ENCODE measurements at regions not wholly inside any gene's neighbourhood (a gene's known extent, or its start where the extent isn't known, plus 50 kb on each side); places are given as distances from the start of the nearest gene placed in this dataset.
"Not testable (repeated sequence)": the region's sequence is repeated elsewhere in the genome, so short reads cannot be mapped to it uniquely, and the experiment has no call there.

DNA sequence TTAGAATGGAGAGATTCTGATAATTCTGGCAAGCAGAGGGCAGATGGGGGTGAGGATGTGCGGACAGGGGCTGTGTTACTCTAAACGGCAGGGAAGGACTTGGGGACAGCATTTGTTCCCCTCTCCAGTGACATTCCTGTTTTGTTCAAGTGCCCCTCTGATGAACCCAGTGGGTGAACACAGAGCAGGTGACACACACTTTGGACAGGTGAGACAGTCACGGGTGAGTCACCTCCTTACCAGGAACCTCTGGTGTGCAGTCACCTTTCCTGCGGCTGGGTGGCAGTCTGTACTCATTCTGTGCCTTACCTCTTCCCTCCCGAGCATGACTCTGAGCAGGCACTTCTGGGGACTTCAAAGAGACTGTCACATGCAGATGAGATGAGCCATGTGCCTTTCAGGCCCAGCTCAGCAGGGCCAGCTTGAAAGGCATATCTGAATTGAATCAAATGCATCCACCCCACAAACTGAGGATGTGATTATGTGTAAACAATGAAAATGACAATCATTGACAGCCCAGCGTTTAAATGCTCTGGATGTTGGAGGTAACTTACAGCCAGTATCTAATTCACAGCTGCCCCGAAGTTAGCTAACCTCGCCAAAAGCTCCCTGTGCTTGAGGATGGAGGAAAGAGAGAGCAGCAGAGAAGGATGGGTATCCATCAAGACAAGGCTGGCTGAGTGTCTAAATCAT is 362.4 kb downstream of the BCL2L11 start:
- not testable (repeated sequence) for DNase-seq

DNA sequence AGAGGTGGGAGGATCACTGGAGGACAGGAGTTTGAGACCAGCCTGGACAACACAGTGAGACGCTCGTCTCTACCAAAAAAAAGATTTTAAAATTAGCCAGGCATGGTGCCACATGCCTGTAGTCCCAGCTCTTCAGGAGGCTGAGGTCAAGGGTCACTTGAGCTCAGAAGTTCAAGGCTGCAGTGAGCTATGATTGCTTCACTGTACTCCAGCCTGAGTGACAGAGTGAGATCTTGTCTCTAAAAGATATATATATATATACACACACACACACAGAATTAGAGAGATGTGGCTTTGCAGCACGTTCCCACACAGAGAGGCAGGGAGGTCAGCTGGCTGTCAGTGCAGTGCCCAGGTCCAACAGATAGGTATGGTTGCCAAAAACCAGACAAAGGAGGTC is 363.4 kb downstream of the BCL2L11 start:
- DNase-seq = not testable (repeated sequence)

GRCh38 chr2:111485895-111486294 is 365.2 kb downstream of the BCL2L11 start:
- DNase-seq = not testable (repeated sequence)

DNA sequence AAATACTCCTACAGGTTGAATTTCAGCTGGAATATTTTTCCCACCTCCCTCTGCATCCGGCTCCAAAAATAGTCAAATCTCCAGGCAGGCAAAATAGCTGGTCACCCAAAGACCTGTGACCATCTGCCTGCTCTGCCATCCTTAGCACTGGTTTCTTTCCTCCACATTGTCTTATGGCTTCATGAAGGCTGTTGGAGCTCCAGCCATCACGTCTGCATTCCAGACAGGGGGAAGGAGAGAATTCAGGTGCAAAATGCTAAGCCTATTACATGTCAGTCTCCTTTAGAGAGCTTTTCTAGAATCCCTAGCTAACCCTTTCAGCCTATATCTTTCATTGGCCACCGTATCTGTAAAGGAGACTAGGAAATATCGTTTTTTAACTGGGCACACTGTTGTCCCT is 367.7 kb downstream of the BCL2L11 start:
- not testable (repeated sequence) for DNase-seq

- not testable (repeated sequence) for DNase-seq
These were observed 368.7 kb downstream of the BCL2L11 start for GRCh38 chr2:111489460-111489859.

GRCh38 chr2:111491181-111491580 is 370.5 kb downstream of the BCL2L11 start:
- not testable (repeated sequence) for DNase-seq

GRCh38 chr2:111491614-111492013 is 370.9 kb downstream of the BCL2L11 start:
- DNase-seq = not testable (repeated sequence)

GRCh38 chr2:111492995-111493719 is 372.4 kb downstream of the BCL2L11 start:
- DNase-seq = not testable (repeated sequence)

GRCh38 chr2:111493720-111494078 is 373.0 kb downstream of the BCL2L11 start:
- not testable (repeated sequence) for DNase-seq

- DNase-seq = not testable (repeated sequence)
These were observed 373.7 kb downstream of the BCL2L11 start for GRCh38 chr2:111494288-111494980.

GRCh38 chr2:111494981-111495315 is 374.2 kb downstream of the BCL2L11 start:
- DNase-seq = not testable (repeated sequence)

GRCh38 chr2:111495636-111496035 is 374.9 kb downstream of the BCL2L11 start:
- DNase-seq = not testable (repeated sequence)

DNA sequence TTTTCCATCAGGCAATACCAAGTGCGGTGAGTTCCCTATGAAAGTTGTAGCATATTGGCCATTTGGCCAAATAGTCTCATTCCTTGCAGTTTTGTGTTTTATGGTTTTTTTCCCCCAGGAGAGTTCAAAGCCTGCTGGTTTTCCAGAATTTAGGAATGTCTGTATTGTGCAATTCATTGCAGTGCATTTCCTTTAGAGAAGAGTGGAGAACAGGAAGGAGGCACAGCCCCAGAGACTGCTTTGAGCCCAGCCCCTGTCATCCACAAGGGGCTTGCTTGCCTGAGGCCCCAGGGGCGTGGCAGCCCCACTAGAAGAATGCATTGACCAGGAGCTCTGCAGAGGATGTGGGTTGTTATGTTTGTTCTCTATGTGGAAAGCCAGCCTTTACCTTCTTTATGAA is 375.5 kb downstream of the BCL2L11 start:
- not testable (repeated sequence) for DNase-seq

DNA sequence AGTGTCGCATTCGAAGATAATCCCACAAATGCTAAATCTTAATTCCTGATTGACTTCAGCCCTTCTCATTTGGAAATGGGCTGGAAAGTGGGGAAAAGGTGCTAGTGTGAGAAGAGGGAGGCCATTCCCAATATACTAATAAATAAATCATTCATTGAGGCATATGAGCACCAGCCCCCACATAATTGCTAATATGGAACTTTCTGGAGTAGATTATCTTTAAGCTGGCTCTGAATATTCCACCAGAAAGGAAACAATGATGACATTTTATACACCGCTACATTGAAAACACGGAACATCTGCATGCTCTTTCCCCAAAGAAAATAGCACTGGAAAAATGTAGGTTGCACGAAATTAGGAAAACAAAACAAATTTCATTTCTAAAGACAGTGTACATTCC is 376.1 kb downstream of the BCL2L11 start:
- not testable (repeated sequence) for DNase-seq

DNA sequence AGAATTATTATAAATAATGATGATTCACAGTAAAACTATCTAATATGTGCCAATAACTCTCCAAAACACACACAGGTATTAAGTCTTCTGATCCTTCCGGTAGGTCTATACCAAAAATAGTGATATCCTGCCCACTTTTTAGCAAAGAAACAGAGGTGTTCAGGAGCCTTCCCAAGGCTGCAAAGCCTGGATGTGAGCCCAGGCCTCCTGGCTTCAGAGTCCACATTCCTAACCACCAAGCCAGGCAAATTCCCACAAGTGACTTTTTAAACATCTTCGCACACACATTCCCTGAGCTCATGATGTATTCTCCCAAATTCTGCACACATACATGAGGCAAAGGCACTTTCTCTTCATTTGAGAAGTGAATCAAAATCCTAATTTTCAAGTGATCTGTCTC is 376.6 kb downstream of the BCL2L11 start:
- DNase-seq = not testable (repeated sequence)

DNA sequence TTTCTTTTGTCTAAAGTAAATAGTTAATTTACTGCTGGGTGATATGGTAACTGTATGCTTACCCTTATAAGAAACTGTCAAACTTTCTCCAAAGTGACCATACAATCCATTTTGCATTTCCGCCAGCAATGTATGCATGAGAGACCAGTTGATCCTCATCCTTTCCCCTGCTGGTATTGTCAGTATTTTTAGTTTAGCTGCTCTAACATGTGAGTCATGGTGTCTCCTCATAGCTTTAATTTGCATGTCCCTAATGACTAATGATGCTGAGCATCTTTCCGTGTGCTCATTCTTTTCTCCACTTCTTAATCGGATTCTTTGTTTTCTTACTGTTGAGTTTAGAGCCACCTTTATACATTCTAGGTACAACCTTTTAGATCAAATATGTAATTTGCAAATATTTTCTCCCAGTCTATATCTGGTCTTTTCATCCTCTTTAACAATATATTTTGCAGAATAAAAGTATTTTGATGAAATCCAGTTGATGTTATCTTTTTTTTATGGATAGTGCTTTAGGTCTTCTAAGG is 379.9 kb downstream of the BCL2L11 start:
- DNase-seq = not testable (repeated sequence)

GRCh38 chr2:111503844-111504570 is 380.0 kb downstream of the ANAPC1 start:
- not testable (repeated sequence) for DNase-seq

- DNase-seq = not testable (repeated sequence)
These were observed 379.4 kb downstream of the ANAPC1 start for GRCh38 chr2:111504571-111504942.

GRCh38 chr2:111505267-111505666 is 378.7 kb downstream of the ANAPC1 start:
- not testable (repeated sequence) for DNase-seq

DNA sequence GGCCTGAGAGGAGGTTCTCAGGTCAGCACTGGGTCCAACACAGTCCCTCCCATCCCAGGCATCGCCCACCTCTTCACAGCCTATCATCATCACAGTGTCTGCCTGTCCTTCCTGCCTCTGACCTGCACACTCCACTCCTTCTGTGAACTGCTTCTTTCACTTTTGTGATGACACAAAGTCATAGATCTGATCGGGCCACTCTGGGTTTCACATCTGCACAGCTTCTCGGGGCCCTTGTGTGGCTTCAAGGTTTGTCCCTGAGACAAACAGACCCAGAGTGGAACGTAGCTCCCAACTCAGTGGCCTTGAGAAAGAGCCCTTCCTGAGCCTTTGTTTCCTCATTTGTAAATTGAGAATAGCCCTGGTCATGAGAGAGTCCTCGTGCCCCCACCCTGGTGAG is 377.1 kb downstream of the ANAPC1 start:
- DNase-seq = not testable (repeated sequence)

DNA sequence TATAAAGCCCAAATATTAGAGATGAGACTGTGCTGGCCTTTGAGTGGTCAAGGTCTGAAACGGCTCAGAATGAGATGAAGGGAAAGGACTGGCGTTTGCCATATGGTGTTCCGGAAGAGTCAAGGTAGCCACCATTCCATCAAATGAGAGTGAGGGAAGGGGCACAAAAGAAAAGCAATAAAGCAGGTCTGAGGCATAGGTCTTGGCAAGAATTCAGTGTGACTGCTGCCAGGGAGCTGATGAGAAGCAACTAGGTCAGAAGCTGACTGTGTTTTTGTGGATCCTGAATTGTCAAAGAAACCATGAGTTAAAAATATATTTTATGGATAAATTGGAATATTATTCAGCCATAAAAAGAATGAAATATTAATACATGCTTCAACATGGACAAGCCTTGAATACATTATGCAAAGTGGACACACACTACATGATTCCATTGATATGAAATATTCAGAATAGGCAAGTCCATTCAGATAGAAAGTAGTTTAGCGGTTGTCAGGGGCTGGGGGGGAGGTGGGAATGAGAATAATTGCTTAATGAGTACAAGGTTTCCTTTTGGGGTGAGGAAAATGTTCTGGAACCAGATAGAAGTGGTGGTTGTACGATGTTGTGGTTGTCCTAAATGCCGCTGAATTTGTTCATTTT is 374.6 kb downstream of the ANAPC1 start:
- DNase-seq = not testable (repeated sequence)

DNA sequence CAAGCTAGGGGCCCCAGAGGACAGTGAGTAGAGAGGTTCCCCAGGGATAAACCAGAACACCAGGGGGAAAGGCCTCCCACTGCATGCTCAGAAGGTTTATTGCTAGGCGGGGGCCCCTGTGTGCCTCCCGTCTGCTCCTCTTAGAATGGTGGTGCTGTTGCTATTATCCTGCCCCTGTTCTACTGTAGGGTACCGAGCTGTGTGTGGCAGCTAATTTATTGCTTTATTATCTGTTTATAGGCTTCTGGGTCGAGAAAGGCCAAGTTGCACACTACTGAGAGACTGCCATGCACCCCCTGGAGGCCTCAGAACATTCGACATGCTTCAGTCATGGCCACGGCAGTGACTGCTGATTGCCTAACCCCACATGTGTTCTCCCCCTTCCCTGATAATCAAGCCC is 373.6 kb downstream of the ANAPC1 start:
- not testable (repeated sequence) for DNase-seq

All from NCI-H748 treated with DMSO at 0.1 percent for 48 hours (cell line).